ENCODE measurements at regions not wholly inside any gene's neighbourhood (a gene's known extent, or its start where the extent isn't known, plus 50 kb on each side); places are given as distances from the start of the nearest gene placed in this dataset.

DNA sequence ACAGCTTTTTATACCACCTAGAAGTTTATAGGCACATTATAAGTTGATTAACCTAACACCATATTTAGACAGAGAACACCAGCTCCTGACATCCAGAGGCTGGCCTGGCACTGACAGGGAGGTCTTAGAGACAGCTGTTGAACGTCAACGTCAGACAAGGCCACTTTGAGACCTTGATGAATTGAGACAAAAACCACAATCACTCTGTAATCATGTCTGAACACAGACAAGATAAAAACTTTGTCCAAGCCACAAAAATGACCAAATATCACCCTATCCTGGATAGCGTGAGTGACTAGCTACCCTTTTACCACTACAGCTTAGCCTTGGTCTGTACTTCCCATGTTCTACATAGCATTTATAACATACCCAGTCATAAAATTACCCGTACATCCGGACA lies 403.6 kb upstream of the CHRM3 start:
- POLR2A ChIA-PET (ENCODE audit: unreplicated experiment): no interaction called here

DNA sequence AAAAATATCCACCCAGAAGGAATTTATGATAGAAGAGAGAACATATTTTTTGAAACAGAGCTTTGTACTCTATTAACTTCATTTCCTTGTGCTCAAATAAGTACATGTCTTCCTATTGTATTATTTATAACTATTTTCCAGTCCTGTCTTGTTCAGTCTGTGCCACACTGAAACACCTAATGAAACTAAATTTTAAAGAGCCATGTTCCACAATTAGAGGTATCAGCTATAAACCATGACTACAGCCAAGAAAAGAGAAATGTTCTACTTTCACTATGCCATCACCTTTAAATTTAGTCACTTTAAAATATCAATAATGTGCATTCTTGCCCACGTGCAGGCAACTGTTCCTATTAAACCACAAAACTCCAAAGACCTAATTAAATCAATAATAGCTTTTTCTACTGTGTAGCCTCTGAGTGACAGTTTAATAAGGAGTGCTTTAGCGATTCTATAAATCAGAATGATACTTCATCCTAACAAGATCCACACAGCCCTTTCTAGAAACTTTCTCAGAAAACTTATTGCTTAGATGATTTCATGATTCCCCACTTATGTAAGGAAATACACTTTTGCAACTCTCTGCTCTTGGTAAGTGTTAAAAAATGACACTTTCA lies 404.9 kb upstream of the CHRM3 start:
- Histone ChIP-seq H3K9me3 (ENCODE audit: insufficient read depth, low read depth) (no peaks in the 10 kb centered on the region), H2AFZ (no peak overlapping the region), H3K27ac (no peak overlapping the region), H3K79me2 (ENCODE audit: low read depth) (no peaks in the 10 kb centered on the region), H3K9me2 (ENCODE audit: insufficient read depth) (no peaks in the 10 kb centered on the region), H3K4me1 (replicated peaks; ENCODE audit: insufficient read depth) (no peaks in the 10 kb centered on the region), H3F3A (ENCODE audit: insufficient read depth, low read depth) (no peaks in the 10 kb centered on the region), H3K4me3 (no peak overlapping the region), H3K4me2 (no peak overlapping the region), H4K20me1 (ENCODE audit: insufficient read depth) (no peaks in the 10 kb centered on the region), H3K36me3 (ENCODE audit: low read depth) (no peaks in the 10 kb centered on the region), H3K27me3 (ENCODE audit: insufficient read depth, low read depth) (no peaks in the 10 kb centered on the region)
- intact Hi-C loops (cut with micrococcal nuclease; ENCODE audit: unreplicated experiment): no loop called here
- DNase-seq: no peak
- no TSS peak for BruUV-seq (replicated peaks)
- ChIA-PET POLR2A (ENCODE audit: unreplicated experiment) (no interaction called here), CTCF (interaction anchor here (0.5 kb wide), 1 partner anchor 978 kb away, joined by 4 read pairs; no protein-coding TSS in a partner anchor)
- TF ChIP-seq EZH2 (IDR thresholded peaks at IDR 0.05; ENCODE audit: low read depth): no peak
- TF ChIP-seq, protein P1, sequence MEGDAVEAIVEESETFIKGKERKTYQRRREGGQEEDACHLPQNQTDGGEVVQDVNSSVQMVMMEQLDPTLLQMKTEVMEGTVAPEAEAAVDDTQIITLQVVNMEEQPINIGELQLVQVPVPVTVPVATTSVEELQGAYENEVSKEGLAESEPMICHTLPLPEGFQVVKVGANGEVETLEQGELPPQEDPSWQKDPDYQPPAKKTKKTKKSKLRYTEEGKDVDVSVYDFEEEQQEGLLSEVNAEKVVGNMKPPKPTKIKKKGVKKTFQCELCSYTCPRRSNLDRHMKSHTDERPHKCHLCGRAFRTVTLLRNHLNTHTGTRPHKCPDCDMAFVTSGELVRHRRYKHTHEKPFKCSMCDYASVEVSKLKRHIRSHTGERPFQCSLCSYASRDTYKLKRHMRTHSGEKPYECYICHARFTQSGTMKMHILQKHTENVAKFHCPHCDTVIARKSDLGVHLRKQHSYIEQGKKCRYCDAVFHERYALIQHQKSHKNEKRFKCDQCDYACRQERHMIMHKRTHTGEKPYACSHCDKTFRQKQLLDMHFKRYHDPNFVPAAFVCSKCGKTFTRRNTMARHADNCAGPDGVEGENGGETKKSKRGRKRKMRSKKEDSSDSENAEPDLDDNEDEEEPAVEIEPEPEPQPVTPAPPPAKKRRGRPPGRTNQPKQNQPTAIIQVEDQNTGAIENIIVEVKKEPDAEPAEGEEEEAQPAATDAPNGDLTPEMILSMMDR (conservative IDR thresholded peaks at IDR 0.05): no peak

More for the DNA sequence above, 403.6 kb upstream of the CHRM3 start:
- no TSS peak for BruUV-seq (replicated peaks)
- Histone ChIP-seq H3F3A (ENCODE audit: insufficient read depth, low read depth) (no peaks in the 10 kb centered on the region), H3K4me1 (replicated peaks; ENCODE audit: insufficient read depth) (no peaks in the 10 kb centered on the region), H3K4me2 (no peak overlapping the region), H3K9me2 (ENCODE audit: insufficient read depth) (no peaks in the 10 kb centered on the region), H3K36me3 (ENCODE audit: low read depth) (no peaks in the 10 kb centered on the region), H4K20me1 (ENCODE audit: insufficient read depth) (no peaks in the 10 kb centered on the region), H2AFZ (no peak overlapping the region), H3K9me3 (ENCODE audit: insufficient read depth, low read depth) (no peaks in the 10 kb centered on the region), H3K27ac (no peak overlapping the region), H3K4me3 (no peak overlapping the region), H3K79me2 (ENCODE audit: low read depth) (no peaks in the 10 kb centered on the region), H3K27me3 (ENCODE audit: insufficient read depth, low read depth) (no peaks in the 10 kb centered on the region)
- intact Hi-C loops (cut with micrococcal nuclease; ENCODE audit: unreplicated experiment): no loop called here
- TF ChIP-seq, protein P1 (conservative IDR thresholded peaks at IDR 0.05): no peak
- no peak for TF ChIP-seq EZH2 (IDR thresholded peaks at IDR 0.05; ENCODE audit: low read depth)
- no peak for DNase-seq
- CTCF ChIA-PET: no interaction called here

DNA sequence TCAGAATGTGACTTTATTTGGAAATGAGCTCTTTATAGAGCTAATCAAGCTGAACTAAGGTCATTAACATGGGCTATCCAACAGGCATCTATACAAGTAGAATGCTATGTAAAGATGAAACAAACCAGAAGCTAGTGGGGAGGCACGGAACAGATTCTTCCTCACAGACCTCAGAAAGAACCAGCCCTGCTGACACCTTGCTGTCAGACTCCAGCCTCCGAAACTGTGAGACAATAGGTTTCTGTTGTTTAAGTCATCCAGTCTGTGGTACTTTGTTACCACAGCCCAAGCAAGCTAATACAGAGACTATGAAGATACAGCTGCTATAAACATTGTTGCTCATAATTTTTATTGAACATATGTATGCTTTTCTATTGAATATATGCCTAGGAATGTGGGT lies 406.3 kb upstream of the CHRM3 start:
- intact Hi-C loops (cut with micrococcal nuclease; ENCODE audit: unreplicated experiment): no loop called here
- no peaks in the 10 kb centered on the region for H3K27me3 ChIP-seq (ENCODE audit: insufficient read depth, low read depth)
- no peaks in the 10 kb centered on the region for H3K79me2 ChIP-seq (ENCODE audit: low read depth)
- no peak for TF ChIP-seq EZH2 (IDR thresholded peaks at IDR 0.05; ENCODE audit: low read depth)
- TF ChIP-seq, protein P1 (conservative IDR thresholded peaks at IDR 0.05): no peak
- no peak overlapping the region for H3K4me2 ChIP-seq
- DNase-seq: no peak
- H3K4me1 ChIP-seq (replicated peaks; ENCODE audit: insufficient read depth): no peaks in the 10 kb centered on the region
- BruUV-seq (replicated peaks): no TSS peak
- H3K9me3 ChIP-seq (ENCODE audit: insufficient read depth, low read depth): no peaks in the 10 kb centered on the region
- no peak overlapping the region for H3K4me3 ChIP-seq
- no peak overlapping the region for H3K27ac ChIP-seq
- ChIA-PET POLR2A (ENCODE audit: unreplicated experiment) (no interaction called here), CTCF (no interaction called here)
- no peaks in the 10 kb centered on the region for H3K36me3 ChIP-seq (ENCODE audit: low read depth)
- no peak overlapping the region for H2AFZ ChIP-seq
- no peaks in the 10 kb centered on the region for H3F3A ChIP-seq (ENCODE audit: insufficient read depth, low read depth)
- no peaks in the 10 kb centered on the region for H4K20me1 ChIP-seq (ENCODE audit: insufficient read depth)
- H3K9me2 ChIP-seq (ENCODE audit: insufficient read depth): no peaks in the 10 kb centered on the region
